ENCODE measurements at regions not wholly inside any gene's neighbourhood (a gene's known extent, or its start where the extent isn't known, plus 50 kb on each side); places are given as distances from the start of the nearest gene placed in this dataset.

- no peak for TF ChIP-seq POLR2AphosphoS5 (IDR thresholded peaks at IDR 0.05; ENCODE audit: low read depth, low read length)
- TF ChIP-seq POLR2A (IDR thresholded peaks at IDR 0.05; ENCODE audit: low read depth, low read length) = no peak
Measured at GRCh38 chr21:14736672-14737071, 190.6 kb upstream of the SAMSN1 start.
